Activated CD8-positive, alpha-beta memory T cell treated with anti-CD3 and anti-CD28 coated beads for 36 hours (primary cell): ENCODE measurements at regions not wholly inside any gene's neighbourhood (a gene's known extent, or its start where the extent isn't known, plus 50 kb on each side); places are given as distances from the start of the nearest gene placed in this dataset.
"Not testable (repeated sequence)": the region's sequence is repeated elsewhere in the genome, so short reads cannot be mapped to it uniquely, and the experiment has no call there.

Experiments
- CTCF ChIA-PET: fragments of 350-600 bp; sonication (Branson Sonifier 250); formaldehyde crosslinking; loops from one replicate; lab custom pipeline; 2021; ENCODE audit warnings: antibody characterized with exemption; lab: Charles Lee
- POLR2A ChIA-PET: fragments of 350-600 bp; sonication (Branson Sonifier 250); formaldehyde crosslinking; loops from one replicate; lab custom pipeline; 2021; ENCODE audit warnings: antibody characterized with exemption; lab: Charles Lee

DNA sequence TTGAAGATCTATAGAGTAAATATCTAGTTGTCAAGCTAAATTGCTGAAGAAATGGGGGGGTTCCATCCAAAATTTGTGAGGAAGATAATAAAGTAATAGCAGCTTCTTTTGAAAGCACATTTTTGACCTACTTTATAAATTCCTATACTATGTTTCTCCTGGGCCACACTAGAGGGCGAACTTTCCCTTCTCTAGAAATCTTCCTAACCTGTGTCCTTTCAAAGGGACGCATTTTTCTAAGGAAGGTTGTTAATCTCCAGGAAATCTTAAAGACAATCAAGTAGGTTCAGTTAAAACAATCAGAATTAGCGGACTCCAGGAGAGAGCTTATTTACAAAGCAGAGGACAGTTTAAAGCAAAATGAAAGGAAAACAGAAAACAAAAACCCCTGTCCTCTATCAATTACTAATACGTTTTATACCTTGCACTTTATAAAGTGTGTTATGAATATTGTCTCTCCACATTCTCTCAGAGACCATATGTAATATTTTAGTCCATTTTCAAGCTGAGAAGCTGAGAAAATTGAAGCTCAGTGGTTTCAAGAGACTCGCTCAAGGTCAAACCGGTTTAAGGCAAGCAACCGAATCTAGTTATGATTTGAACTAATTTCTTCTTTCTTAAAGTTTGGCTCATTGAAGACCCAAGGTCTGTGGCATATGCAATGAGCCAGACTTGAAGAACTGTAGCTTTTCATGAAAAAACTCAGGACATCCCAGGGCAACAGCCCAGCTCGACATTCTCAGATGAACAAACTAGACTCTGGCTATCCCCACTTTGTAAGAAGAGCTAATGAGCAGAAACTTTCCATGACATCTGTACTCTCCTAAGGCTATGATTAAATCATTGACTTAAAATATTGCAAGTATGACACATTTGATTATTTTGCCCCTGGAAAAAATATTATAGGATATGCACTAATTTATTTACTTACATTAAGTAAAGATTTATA, 273.6 kb downstream of the PAX3 start:
- CTCF ChIA-PET: no interaction called here

GRCh38 chr2:222017252-222017850, 281.4 kb downstream of the PAX3 start:
- POLR2A ChIA-PET: no interaction called here

More for the DNA sequence above, 273.6 kb downstream of the PAX3 start:
- POLR2A ChIA-PET: no interaction called here

DNA sequence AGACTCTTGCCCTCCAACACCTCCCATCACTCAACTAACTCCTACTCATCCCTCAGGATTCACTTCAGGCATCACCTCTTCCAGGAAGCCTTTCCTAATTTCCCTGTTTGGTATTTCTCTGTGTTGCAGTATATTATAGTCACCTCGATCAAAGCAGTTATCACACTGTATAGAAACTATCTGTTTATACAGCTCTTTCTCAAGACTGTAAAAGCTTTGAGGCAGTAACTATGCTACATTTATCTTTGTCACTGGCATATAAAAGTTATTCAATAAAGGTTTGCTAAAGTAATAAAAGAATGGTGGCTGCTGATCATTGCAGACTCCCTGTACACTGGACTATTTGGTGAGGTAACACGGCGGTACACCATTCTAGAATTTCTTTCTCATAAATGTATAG, 284.9 kb downstream of the PAX3 start:
- CTCF ChIA-PET: no interaction called here
- POLR2A ChIA-PET: no interaction called here

More at GRCh38 chr2:222017252-222017850, 281.4 kb downstream of the PAX3 start:
- CTCF ChIA-PET: no interaction called here

DNA sequence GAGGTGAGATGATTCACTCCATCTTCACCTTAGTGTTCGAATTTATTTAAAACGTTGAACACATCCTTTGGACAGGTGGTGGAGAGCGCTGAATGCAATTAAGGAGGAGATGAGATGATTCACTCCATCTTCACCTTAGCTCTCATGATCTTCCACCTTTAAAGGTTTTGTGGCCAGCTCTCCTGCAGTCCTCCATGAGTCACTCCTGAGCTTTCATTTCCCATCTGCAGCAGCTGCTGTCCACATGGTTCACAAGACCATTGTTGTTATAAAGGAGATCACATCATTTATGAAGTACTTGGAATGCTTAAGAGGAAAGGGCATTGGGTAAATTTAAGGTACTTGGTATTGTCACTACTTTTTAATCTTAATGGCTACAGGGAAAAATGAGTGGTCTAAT, 298.5 kb downstream of the PAX3 start:
- POLR2A ChIA-PET: no interaction called here
- CTCF ChIA-PET: no interaction called here

DNA sequence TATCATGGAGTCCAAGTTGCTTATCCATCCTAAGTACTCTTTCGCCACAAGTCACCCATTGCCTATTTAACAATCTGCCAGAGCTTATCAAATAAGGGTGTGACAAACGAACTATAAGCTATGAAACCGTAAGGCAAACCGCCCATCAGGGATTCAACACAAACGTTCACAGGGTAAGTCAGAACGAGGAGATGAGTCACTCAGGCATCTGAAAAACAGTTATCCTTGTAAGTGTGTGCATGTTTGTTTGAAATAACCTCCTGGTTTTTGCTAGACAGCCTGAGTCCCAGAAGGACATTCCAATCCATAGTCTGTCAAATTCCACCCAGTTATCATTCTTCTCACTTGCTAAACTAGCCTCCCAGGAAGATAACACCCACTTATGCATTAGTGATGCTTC, 299.1 kb downstream of the PAX3 start:
- CTCF ChIA-PET: no interaction called here
- POLR2A ChIA-PET: no interaction called here

DNA sequence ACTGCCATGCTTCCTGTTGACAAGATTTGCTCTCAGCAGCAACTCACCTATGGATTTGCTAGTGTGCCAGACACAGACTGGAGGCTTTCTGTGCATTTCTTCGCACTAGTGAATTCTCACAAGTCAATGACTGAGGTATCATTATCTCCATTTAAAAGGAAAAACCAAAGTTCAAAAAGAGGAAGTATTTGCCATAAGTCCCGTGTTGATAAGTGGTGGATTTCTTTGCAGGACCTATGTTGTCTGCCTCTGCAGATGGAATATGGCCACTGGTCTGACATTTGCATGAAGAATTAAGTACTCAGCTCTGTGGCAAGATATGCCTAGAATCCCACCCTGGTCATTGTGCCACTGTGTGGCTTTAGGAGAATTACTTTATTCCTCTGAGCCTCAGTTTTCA, 299.6 kb downstream of the PAX3 start:
- ChIA-PET CTCF (no interaction called here), POLR2A (no interaction called here)

DNA sequence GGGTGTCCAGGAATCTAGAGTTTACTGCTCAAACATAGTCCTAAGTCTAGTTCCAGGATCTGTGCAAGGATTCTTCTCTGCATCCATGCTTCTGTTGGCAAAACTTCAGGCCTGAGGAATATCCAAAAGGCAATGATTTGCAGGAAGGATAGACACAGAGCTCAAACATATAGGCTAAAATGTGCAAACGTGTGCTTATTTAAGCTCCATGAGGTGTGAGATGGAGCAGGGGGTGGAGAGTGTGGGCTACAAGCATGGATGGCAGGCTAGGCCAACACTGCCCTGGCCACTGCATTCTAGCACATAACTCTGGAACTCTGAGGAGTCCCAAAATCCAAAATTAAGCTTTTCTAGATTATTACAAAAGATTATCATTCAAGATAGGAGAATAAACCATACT, 301.1 kb downstream of the PAX3 start:
- ChIA-PET CTCF (no interaction called here), POLR2A (no interaction called here)

GRCh38 chr2:221997100-221997499, 301.7 kb downstream of the PAX3 start:
- ChIA-PET POLR2A (interaction anchor here (0.6 kb wide), 1 partner anchor 35 kb away, joined by 7 read pairs; no protein-coding TSS in a partner anchor), CTCF (no interaction called here)

DNA sequence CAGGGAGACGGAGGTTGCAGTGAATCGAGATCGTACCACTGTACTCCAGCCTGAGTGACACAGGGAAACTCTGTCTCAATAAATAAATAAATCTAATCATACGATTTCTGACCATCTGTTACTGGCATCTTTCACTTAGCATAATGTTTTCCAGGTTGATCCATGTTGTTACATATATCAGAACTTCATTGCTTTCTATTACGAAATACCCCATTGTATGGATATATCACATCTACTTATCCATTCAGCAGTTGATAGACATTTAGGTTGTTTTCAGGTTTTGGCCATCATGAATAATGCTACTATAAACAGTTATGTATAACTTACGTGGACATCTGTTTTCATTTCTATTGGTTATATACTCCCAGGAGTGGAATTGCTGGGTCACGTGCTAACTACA, 303.9 kb downstream of the PAX3 start:
- ChIA-PET CTCF (no interaction called here), POLR2A (no interaction called here)

GRCh38 chr2:221984376-221984775, 314.4 kb downstream of the PAX3 start:
- POLR2A ChIA-PET, CTCF ChIA-PET: not testable (repeated sequence)

DNA sequence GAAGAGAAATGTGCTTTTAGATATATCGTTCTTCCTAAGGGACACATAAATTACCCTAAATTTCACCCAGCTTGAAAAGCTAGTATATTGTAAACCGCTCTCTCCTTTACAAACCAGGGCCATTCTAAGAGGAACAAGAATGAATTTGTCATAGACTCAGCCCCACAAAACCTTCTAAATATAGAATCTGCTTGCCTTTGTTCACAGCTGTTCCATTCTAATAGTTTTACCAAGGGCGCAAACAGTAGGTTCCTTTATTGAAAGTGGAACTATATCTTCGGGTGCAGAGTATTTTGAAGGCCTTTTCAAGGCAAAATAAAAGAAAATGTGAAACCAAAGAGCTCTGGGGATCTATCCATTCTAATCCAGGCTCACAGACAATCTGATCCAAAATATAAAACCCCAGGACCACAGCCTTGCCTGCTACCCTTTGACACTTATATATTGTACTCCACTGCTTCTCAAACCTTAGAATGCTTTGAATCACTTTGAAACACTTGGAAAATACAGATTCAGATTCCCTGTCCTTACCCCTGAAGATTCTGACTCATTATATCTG, 316.8 kb downstream of the PAX3 start:
- POLR2A ChIA-PET: no interaction called here
- CTCF ChIA-PET: no interaction called here

GRCh38 chr2:221975151-221975550, 323.6 kb downstream of the PAX3 start:
- ChIA-PET POLR2A (no interaction called here), CTCF (no interaction called here)

- ChIA-PET POLR2A (no interaction called here), CTCF (no interaction called here)
Observed at GRCh38 chr2:221973902-221974301, 324.9 kb downstream of the PAX3 start.

- POLR2A ChIA-PET: no interaction called here
- CTCF ChIA-PET: no interaction called here
Observed at GRCh38 chr2:221973502-221973901, 325.3 kb downstream of the PAX3 start.

GRCh38 chr2:221972813-221973478, 325.9 kb downstream of the PAX3 start:
- POLR2A ChIA-PET: no interaction called here

GRCh38 chr2:221970389-221970788, 328.4 kb downstream of the PAX3 start:
- ChIA-PET CTCF (no interaction called here), POLR2A (no interaction called here)

More at GRCh38 chr2:221972813-221973478, 325.9 kb downstream of the PAX3 start:
- CTCF ChIA-PET: no interaction called here

DNA sequence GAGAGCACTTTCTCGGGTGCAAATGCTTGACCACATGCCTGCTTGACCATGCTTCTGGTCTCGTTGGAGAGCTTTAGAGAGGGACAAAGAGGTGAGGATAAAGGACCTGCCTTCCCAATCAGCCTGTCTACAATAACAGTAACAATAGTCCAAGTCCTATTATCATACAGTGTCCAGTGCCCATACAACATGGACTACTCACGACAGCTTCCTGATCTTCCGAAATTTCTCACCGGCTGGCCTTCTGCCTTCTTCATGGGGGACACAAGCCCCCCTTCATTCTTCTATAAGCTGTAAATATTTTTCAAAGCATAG, 329.0 kb downstream of the PAX3 start:
- CTCF ChIA-PET: no interaction called here

GRCh38 chr2:221969087-221969829, 329.5 kb downstream of the PAX3 start:
- CTCF ChIA-PET: no interaction called here
- POLR2A ChIA-PET: no interaction called here

More for the DNA sequence above, 329.0 kb downstream of the PAX3 start:
- POLR2A ChIA-PET: no interaction called here

DNA sequence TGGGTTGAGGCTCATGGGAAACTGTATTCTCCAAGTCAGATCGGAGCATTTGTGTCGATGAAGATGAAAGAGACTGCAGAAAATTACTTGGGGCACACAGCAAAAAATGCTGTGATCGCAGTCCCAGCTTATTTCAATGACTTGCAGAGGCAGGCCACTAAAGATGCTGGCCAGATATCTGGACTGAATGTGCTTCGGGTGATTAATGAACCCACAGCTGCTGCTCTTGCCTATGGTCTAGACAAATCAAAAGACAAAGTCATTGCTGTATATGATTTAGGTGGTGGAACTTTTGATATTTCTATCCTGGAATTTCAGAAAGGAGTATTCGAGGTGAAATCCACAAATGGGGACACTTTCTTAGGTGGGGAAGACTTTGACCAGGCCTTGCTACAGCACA, 336.6 kb downstream of the PAX3 start:
- ChIA-PET CTCF (no interaction called here), POLR2A (interaction anchor here (0.7 kb wide), 1 partner anchor 12 kb away, joined by 3 read pairs; no protein-coding TSS in a partner anchor)
